ENCODE measurements at regions not wholly inside any gene's neighbourhood (a gene's known extent, or its start where the extent isn't known, plus 50 kb on each side); places are given as distances from the start of the nearest gene placed in this dataset.

- H3K56ac ChIP-seq (ENCODE audit: low read length), result no peak overlapping the region
- no peak overlapping the region for H3K4me2 ChIP-seq (ENCODE audit: low read length)
- no peak overlapping the region for H3K4me3 ChIP-seq (ENCODE audit: low read length)
- H3K27me3 ChIP-seq (ENCODE audit: insufficient read depth, low read length, poor library complexity), result no peaks in the 10 kb centered on the region
- no peak overlapping the region for H2BK5ac ChIP-seq (ENCODE audit: low read length)
- H3K23ac ChIP-seq (ENCODE audit: low read length), result no peak overlapping the region
- no peak overlapping the region for H3K4ac ChIP-seq (ENCODE audit: low read depth, low read length)
- H3K36me3 ChIP-seq (ENCODE audit: control insufficient read depth, insufficient read depth, low read length), result no peaks in the 10 kb centered on the region
- H4K8ac ChIP-seq (ENCODE audit: low read depth, low read length), result no peak overlapping the region
- no peak for DNase-seq
- H2BK120ac ChIP-seq (ENCODE audit: low read depth, low read length), result no peak overlapping the region
- no peaks in the 10 kb centered on the region for H3K79me1 ChIP-seq (ENCODE audit: low read length)
- no peak overlapping the region for H3K18ac ChIP-seq (ENCODE audit: low read length)
- H4K5ac ChIP-seq (ENCODE audit: low read length), result no peak overlapping the region
- H3K9ac ChIP-seq (ENCODE audit: low read length), result no peak overlapping the region
- H2BK15ac ChIP-seq (replicated peaks; ENCODE audit: low read depth), result no peak overlapping the region
- no peaks in the 10 kb centered on the region for H3K4me1 ChIP-seq (ENCODE audit: control insufficient read depth, low read depth, low read length)
- no peak overlapping the region for H2AK5ac ChIP-seq (ENCODE audit: low read length)
- H3K27ac ChIP-seq (ENCODE audit: low read depth, low read length), result no peak overlapping the region
- H3K79me2 ChIP-seq (ENCODE audit: control insufficient read depth, insufficient read depth, low read length), result no peaks in the 10 kb centered on the region
Measured at GRCh38 chr3:117408811-117409210, 699.2 kb downstream of the TUSC7 start.

DNA sequence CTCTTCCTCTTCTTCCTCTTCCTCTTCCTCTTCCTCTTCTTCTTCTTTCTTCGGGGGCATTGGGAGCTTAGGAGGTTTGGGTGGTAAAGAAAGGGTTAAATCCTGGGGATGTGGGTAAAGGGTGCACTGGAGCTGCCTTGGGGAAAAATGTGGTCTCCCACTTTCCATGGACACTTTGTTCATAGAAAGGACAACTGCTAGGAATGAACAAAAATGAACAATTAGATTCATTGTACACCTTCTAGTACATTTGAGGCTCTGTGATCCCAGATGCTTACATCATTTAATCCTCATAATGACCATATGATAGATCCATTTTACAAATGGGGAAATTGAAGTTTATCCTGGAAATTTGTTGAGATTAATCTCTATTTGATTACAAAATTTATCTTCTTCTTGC is 699.7 kb downstream of the TUSC7 start:
- no peaks in the 10 kb centered on the region for H3K79me2 ChIP-seq (ENCODE audit: control insufficient read depth, insufficient read depth, low read length)
- H4K5ac ChIP-seq (ENCODE audit: low read length), result no peak overlapping the region
- no peak overlapping the region for H3K9ac ChIP-seq (ENCODE audit: low read length)
- H4K8ac ChIP-seq (ENCODE audit: low read depth, low read length), result no peak overlapping the region
- H2AK5ac ChIP-seq (ENCODE audit: low read length), result no peak overlapping the region
- DNase-seq, result no peak
- no peak overlapping the region for H2BK15ac ChIP-seq (replicated peaks; ENCODE audit: low read depth)
- no peak overlapping the region for H3K4me3 ChIP-seq (ENCODE audit: low read length)
- no peak overlapping the region for H3K27ac ChIP-seq (ENCODE audit: low read depth, low read length)
- no peak overlapping the region for H2BK5ac ChIP-seq (ENCODE audit: low read length)
- no CpG with 5 or more reads among the region's 1 CpG for WGBS (ENCODE audit: extremely low coverage, insufficient coverage, low lambda C conversion rate)
- no peak overlapping the region for H2BK120ac ChIP-seq (ENCODE audit: low read depth, low read length)
- no peak overlapping the region for H3K56ac ChIP-seq (ENCODE audit: low read length)
- no peak overlapping the region for H3K23ac ChIP-seq (ENCODE audit: low read length)
- H3K79me1 ChIP-seq (ENCODE audit: low read length), result no peaks in the 10 kb centered on the region
- no peak overlapping the region for H3K4me2 ChIP-seq (ENCODE audit: low read length)
- no peaks in the 10 kb centered on the region for H3K36me3 ChIP-seq (ENCODE audit: control insufficient read depth, insufficient read depth, low read length)
- H3K18ac ChIP-seq (ENCODE audit: low read length), result no peak overlapping the region
- no peaks in the 10 kb centered on the region for H3K4me1 ChIP-seq (ENCODE audit: control insufficient read depth, low read depth, low read length)
- no peak overlapping the region for H3K4ac ChIP-seq (ENCODE audit: low read depth, low read length)
- no peaks in the 10 kb centered on the region for H3K27me3 ChIP-seq (ENCODE audit: insufficient read depth, low read length, poor library complexity)

- no peak overlapping the region for H4K8ac ChIP-seq (ENCODE audit: low read depth, low read length)
- H3K79me2 ChIP-seq (ENCODE audit: control insufficient read depth, insufficient read depth, low read length), result no peaks in the 10 kb centered on the region
- no peak for DNase-seq
- no peak overlapping the region for H3K27ac ChIP-seq (ENCODE audit: low read depth, low read length)
- H3K4me3 ChIP-seq (ENCODE audit: low read length), result no peak overlapping the region
- H3K27me3 ChIP-seq (ENCODE audit: insufficient read depth, low read length, poor library complexity), result no peaks in the 10 kb centered on the region
- no peak overlapping the region for H3K4ac ChIP-seq (ENCODE audit: low read depth, low read length)
- no peak overlapping the region for H2BK120ac ChIP-seq (ENCODE audit: low read depth, low read length)
- H2AK5ac ChIP-seq (ENCODE audit: low read length), result no peak overlapping the region
- WGBS (ENCODE audit: extremely low coverage, insufficient coverage, low lambda C conversion rate), result no CpG with 5 or more reads among the region's 3 CpGs
- no peak overlapping the region for H3K56ac ChIP-seq (ENCODE audit: low read length)
- no peak overlapping the region for H3K4me2 ChIP-seq (ENCODE audit: low read length)
- H3K79me1 ChIP-seq (ENCODE audit: low read length), result no peaks in the 10 kb centered on the region
- no peak overlapping the region for H2BK15ac ChIP-seq (replicated peaks; ENCODE audit: low read depth)
- no peak overlapping the region for H4K5ac ChIP-seq (ENCODE audit: low read length)
- no peak overlapping the region for H2BK5ac ChIP-seq (ENCODE audit: low read length)
- H3K23ac ChIP-seq (ENCODE audit: low read length), result no peak overlapping the region
- no peak overlapping the region for H3K9ac ChIP-seq (ENCODE audit: low read length)
- H3K18ac ChIP-seq (ENCODE audit: low read length), result no peak overlapping the region
- no peaks in the 10 kb centered on the region for H3K36me3 ChIP-seq (ENCODE audit: control insufficient read depth, insufficient read depth, low read length)
- H3K4me1 ChIP-seq (ENCODE audit: control insufficient read depth, low read depth, low read length), result no peaks in the 10 kb centered on the region
Measured at GRCh38 chr3:117409701-117410459, 700.3 kb downstream of the TUSC7 start.

DNA sequence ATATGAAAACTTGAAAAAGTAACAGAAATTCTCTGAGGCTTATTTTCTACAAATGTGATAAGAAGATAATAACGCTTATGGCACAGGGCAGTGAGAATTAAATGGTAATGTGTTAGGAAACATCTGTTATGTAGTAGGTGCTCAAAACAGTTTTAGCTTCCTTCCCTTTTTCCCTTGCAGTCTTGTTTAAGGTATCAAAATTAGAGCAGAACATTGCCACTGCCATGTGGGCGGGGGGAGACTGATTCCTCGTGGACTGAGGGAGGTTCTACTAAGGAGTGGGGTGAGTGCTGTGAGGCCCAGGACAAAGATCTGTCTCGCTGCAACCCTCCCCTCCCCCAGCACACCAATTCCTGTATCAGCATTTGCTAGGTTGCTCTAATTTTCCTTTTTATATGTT is 702.4 kb downstream of the TUSC7 start:
- H3K4me1 ChIP-seq (ENCODE audit: control insufficient read depth, low read depth, low read length), result no peaks in the 10 kb centered on the region
- H3K79me2 ChIP-seq (ENCODE audit: control insufficient read depth, insufficient read depth, low read length), result no peaks in the 10 kb centered on the region
- H3K4ac ChIP-seq (ENCODE audit: low read depth, low read length), result no peak overlapping the region
- no peaks in the 10 kb centered on the region for H3K36me3 ChIP-seq (ENCODE audit: control insufficient read depth, insufficient read depth, low read length)
- no peak overlapping the region for H3K4me3 ChIP-seq (ENCODE audit: low read length)
- DNase-seq, result no peak
- no peak overlapping the region for H3K4me2 ChIP-seq (ENCODE audit: low read length)
- H3K9ac ChIP-seq (ENCODE audit: low read length), result no peak overlapping the region
- H3K27ac ChIP-seq (ENCODE audit: low read depth, low read length), result no peak overlapping the region
- no peaks in the 10 kb centered on the region for H3K27me3 ChIP-seq (ENCODE audit: insufficient read depth, low read length, poor library complexity)
- no peak overlapping the region for H2AK5ac ChIP-seq (ENCODE audit: low read length)
- no peak overlapping the region for H2BK5ac ChIP-seq (ENCODE audit: low read length)
- H2BK15ac ChIP-seq (replicated peaks; ENCODE audit: low read depth), result no peak overlapping the region
- no peak overlapping the region for H4K8ac ChIP-seq (ENCODE audit: low read depth, low read length)
- no peak overlapping the region for H2BK120ac ChIP-seq (ENCODE audit: low read depth, low read length)
- no CpG with 5 or more reads among the region's 4 CpGs for WGBS (ENCODE audit: extremely low coverage, insufficient coverage, low lambda C conversion rate)
- H3K79me1 ChIP-seq (ENCODE audit: low read length), result no peaks in the 10 kb centered on the region
- H3K18ac ChIP-seq (ENCODE audit: low read length), result no peak overlapping the region
- H4K5ac ChIP-seq (ENCODE audit: low read length), result no peak overlapping the region
- H3K23ac ChIP-seq (ENCODE audit: low read length), result no peak overlapping the region
- H3K56ac ChIP-seq (ENCODE audit: low read length), result no peak overlapping the region

DNA sequence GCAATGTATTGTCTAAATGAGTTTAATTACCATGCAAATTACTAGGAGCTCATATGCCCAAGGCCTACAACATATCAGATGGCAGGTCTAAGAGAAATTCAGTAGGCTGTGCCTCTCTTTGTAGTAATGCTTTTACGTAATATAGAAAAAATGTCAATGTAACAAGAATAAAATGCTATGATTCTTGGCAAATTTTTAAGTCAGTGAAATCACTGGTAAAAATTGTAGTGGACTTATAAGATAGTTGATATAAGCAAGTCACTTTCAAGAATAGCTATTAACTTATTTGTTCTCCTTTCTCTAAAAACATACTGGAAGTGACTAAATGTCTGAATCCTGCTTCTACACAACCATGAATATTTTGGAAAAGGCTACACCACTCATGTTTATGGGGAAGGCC is 707.8 kb downstream of the TUSC7 start:
- H3K27ac ChIP-seq (ENCODE audit: low read depth, low read length), result no peak overlapping the region
- H3K79me2 ChIP-seq (ENCODE audit: control insufficient read depth, insufficient read depth, low read length), result no peaks in the 10 kb centered on the region
- H2AK5ac ChIP-seq (ENCODE audit: low read length), result no peak overlapping the region
- H3K79me1 ChIP-seq (ENCODE audit: low read length), result no peaks in the 10 kb centered on the region
- no peak overlapping the region for H4K8ac ChIP-seq (ENCODE audit: low read depth, low read length)
- no peaks in the 10 kb centered on the region for H3K27me3 ChIP-seq (ENCODE audit: insufficient read depth, low read length, poor library complexity)
- DNase-seq, result no peak
- H2BK5ac ChIP-seq (ENCODE audit: low read length), result no peak overlapping the region
- no peak overlapping the region for H3K4me3 ChIP-seq (ENCODE audit: low read length)
- H2BK120ac ChIP-seq (ENCODE audit: low read depth, low read length), result no peak overlapping the region
- H2BK15ac ChIP-seq (replicated peaks; ENCODE audit: low read depth), result no peak overlapping the region
- no CpG with 5 or more reads among the region's 1 CpG for WGBS (ENCODE audit: extremely low coverage, insufficient coverage, low lambda C conversion rate)
- no peak overlapping the region for H3K4ac ChIP-seq (ENCODE audit: low read depth, low read length)
- H3K4me2 ChIP-seq (ENCODE audit: low read length), result no peak overlapping the region
- no peaks in the 10 kb centered on the region for H3K4me1 ChIP-seq (ENCODE audit: control insufficient read depth, low read depth, low read length)
- H3K56ac ChIP-seq (ENCODE audit: low read length), result no peak overlapping the region
- no peak overlapping the region for H3K9ac ChIP-seq (ENCODE audit: low read length)
- H3K23ac ChIP-seq (ENCODE audit: low read length), result no peak overlapping the region
- no peak overlapping the region for H4K5ac ChIP-seq (ENCODE audit: low read length)
- H3K18ac ChIP-seq (ENCODE audit: low read length), result no peak overlapping the region
- no peaks in the 10 kb centered on the region for H3K36me3 ChIP-seq (ENCODE audit: control insufficient read depth, insufficient read depth, low read length)

DNA sequence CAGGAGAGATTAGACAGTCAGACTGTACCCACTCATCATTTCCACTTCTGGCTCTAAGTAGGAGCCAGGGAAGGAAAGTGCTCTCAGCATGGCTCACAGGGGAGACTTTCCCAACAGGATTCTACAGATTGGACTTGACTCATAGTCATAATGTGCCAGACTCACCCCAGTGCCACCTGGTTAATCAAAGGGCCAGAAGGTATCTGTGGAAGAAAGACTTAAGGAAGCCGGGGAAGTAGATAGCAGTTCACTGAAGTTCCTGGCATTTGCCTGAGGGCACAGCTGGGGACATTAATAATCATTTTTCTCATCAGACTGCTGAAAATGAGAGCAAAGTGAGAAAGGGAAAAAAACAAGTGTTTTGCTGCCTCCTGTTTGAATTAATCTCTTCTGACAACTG is 717.5 kb downstream of the TUSC7 start:
- H3K79me1 ChIP-seq (ENCODE audit: low read length), result no peaks in the 10 kb centered on the region
- H2BK15ac ChIP-seq (replicated peaks; ENCODE audit: low read depth), result no peak overlapping the region
- no peak overlapping the region for H3K9ac ChIP-seq (ENCODE audit: low read length)
- no peak overlapping the region for H4K8ac ChIP-seq (ENCODE audit: low read depth, low read length)
- no peak overlapping the region for H2BK5ac ChIP-seq (ENCODE audit: low read length)
- H3K27ac ChIP-seq (ENCODE audit: low read depth, low read length), result no peak overlapping the region
- no CpG with 5 or more reads among the region's 1 CpG for WGBS (ENCODE audit: extremely low coverage, insufficient coverage, low lambda C conversion rate)
- H2AK5ac ChIP-seq (ENCODE audit: low read length), result no peak overlapping the region
- H3K79me2 ChIP-seq (ENCODE audit: control insufficient read depth, insufficient read depth, low read length), result no peaks in the 10 kb centered on the region
- no peaks in the 10 kb centered on the region for H3K36me3 ChIP-seq (ENCODE audit: control insufficient read depth, insufficient read depth, low read length)
- no peak overlapping the region for H4K5ac ChIP-seq (ENCODE audit: low read length)
- no peak overlapping the region for H3K4me3 ChIP-seq (ENCODE audit: low read length)
- DNase-seq, result peak; percentile 27
- H2BK120ac ChIP-seq (ENCODE audit: low read depth, low read length), result no peak overlapping the region
- H3K4me1 ChIP-seq (ENCODE audit: control insufficient read depth, low read depth, low read length), result peaks cover 2% of the 10 kb centered on the region
- no peak overlapping the region for H3K56ac ChIP-seq (ENCODE audit: low read length)
- no peak overlapping the region for H3K4ac ChIP-seq (ENCODE audit: low read depth, low read length)
- H3K27me3 ChIP-seq (ENCODE audit: insufficient read depth, low read length, poor library complexity), result no peaks in the 10 kb centered on the region
- H3K4me2 ChIP-seq (ENCODE audit: low read length), result no peak overlapping the region
- no peak overlapping the region for H3K23ac ChIP-seq (ENCODE audit: low read length)
- no peak overlapping the region for H3K18ac ChIP-seq (ENCODE audit: low read length)

Measured in mesendoderm (in vitro differentiated cells).